H1 (cell line): ENCODE measurements at regions not wholly inside any gene's neighbourhood (a gene's known extent, or its start where the extent isn't known, plus 50 kb on each side); places are given as distances from the start of the nearest gene placed in this dataset.

Experiments
- CBX5 ChIP-seq: fragments of 300-800, 300-1000 bp; sonication (generic); IDR thresholded peaks from 2 replicates; pipeline ENCODE4 v1.7.1; 2016; ENCODE audit warnings: antibody characterized with exemption, low read length, low read depth
- CEBPB ChIP-seq: IDR thresholded peaks from 2 replicates; pipeline ENCODE4 v1.6.1; 2012; ENCODE audit warnings: low read depth, low read length
- MAFK ChIP-seq: IDR thresholded peaks from 2 replicates; pipeline ENCODE4 v1.6.1; 2012; ENCODE audit warnings: low read depth, mild to moderate bottlenecking, improper control_type of control experiment, low read length
- PHF8 ChIP-seq: fragments of 200-600 bp; sonication (generic); conservative IDR thresholded peaks from 2 replicates; pipeline ENCODE4 v1.7.1; 2012; ENCODE audit warnings: low read depth, mild to moderate bottlenecking, inconsistent platforms, low read length, moderate library complexity
- POLR2A ChIP-seq, 2 experiments: IDR thresholded peaks; 1 replicate in 1 of 2; 2 replicates in 1 of 2; pipeline ENCODE4 v1.6.1; 2011; ENCODE audit warnings: low read depth in 2 of 2, low read length in 2 of 2, mild to moderate bottlenecking in 2 of 2; ENCODE audit errors: control extremely low read depth in 1 of 2
- POLR2AphosphoS5 ChIP-seq: IDR thresholded peaks from 2 replicates; pipeline ENCODE4 v1.6.1; 2011; ENCODE audit warnings: low read depth, low read length
- POU5F1 ChIP-seq: IDR thresholded peaks from 2 replicates; pipeline ENCODE4 v1.6.1; 2011; ENCODE audit warnings: low read depth, mild to moderate bottlenecking, low read length, moderate library complexity
- RAD21 ChIP-seq, 2 experiments: IDR thresholded peaks in 1 of 2; conservative IDR thresholded peaks in 1 of 2; 2 replicates each; pipeline ENCODE4 v1.6.1; 2011; ENCODE audit warnings: low read depth in 2 of 2, low read length in 2 of 2, improper control_type of control experiment in 1 of 2, inconsistent platforms in 1 of 2, mild to moderate bottlenecking in 1 of 2, moderate library complexity in 1 of 2
- RNF2 ChIP-seq: fragments of 200-900, 300-1000 bp; sonication (generic); IDR thresholded peaks from 2 replicates; pipeline ENCODE4 v1.7.1; 2016; ENCODE audit warnings: borderline replicate concordance, low read depth, mild to moderate bottlenecking, antibody characterized with exemption, low read length; ENCODE audit not compliant: poor library complexity, severe bottlenecking; ENCODE audit errors: missing control alignments
- SIN3A ChIP-seq, 2 experiments: IDR thresholded peaks in 1 of 2; conservative IDR thresholded peaks in 1 of 2; 2 replicates each; pipeline ENCODE4 v1.6.1; 2011 to 2012; ENCODE audit warnings: low read length in 2 of 2, improper control_type of control experiment in 1 of 2, low read depth in 1 of 2, mild to moderate bottlenecking in 1 of 2
- SP1 ChIP-seq: IDR thresholded peaks from 2 replicates; pipeline ENCODE4 v1.6.1; 2011; ENCODE audit warnings: low read depth, low read length
- TAF1 ChIP-seq: IDR thresholded peaks from 2 replicates; pipeline ENCODE4 v1.6.1; 2011; ENCODE audit warnings: mild to moderate bottlenecking, low read depth, low read length
- TF ChIP-seq, protein P1 (sequence below), 3 experiments: IDR thresholded peaks; 1 replicate in 2 of 3; 2 replicates in 1 of 3; pipeline versions ENCODE4 v1.5.1 to v1.6.1; 2011; ENCODE audit warnings: low read length in 3 of 3, mild to moderate bottlenecking in 3 of 3, inconsistent platforms in 2 of 3, low read depth in 1 of 3, moderate library complexity in 1 of 3; ENCODE audit not compliant: insufficient read depth in 1 of 3; ENCODE audit errors: control extremely low read depth in 1 of 3

GRCh38 chr14:25933731-25934130, 664.1 kb downstream of the NOVA1 start:
- TF ChIP-seq CEBPB (no peak), TAF1 (no peak), POLR2A (IDR thresholded peaks at IDR 0.05; ENCODE audit: control extremely low read depth in 1 of 2, low read depth in 2 of 2, low read length in 2 of 2) (no peak), MAFK (no peak), POU5F1 (no peak), RAD21 (IDR thresholded peaks at IDR 0.05 in 1 of 2, conservative IDR thresholded peaks at IDR 0.05 in 1 of 2; ENCODE audit: low read depth in 2 of 2, low read length in 2 of 2) (no peak), SP1 (no peak), CBX5 (no peak), RNF2 (no peak), POLR2AphosphoS5 (no peak), SIN3A (conservative IDR thresholded peaks at IDR 0.05 in 1 of 2, IDR thresholded peaks at IDR 0.05 in 1 of 2; ENCODE audit: low read depth in 1 of 2, low read length in 2 of 2) (no peak), PHF8 (no peak)
- TF ChIP-seq, protein P1, sequence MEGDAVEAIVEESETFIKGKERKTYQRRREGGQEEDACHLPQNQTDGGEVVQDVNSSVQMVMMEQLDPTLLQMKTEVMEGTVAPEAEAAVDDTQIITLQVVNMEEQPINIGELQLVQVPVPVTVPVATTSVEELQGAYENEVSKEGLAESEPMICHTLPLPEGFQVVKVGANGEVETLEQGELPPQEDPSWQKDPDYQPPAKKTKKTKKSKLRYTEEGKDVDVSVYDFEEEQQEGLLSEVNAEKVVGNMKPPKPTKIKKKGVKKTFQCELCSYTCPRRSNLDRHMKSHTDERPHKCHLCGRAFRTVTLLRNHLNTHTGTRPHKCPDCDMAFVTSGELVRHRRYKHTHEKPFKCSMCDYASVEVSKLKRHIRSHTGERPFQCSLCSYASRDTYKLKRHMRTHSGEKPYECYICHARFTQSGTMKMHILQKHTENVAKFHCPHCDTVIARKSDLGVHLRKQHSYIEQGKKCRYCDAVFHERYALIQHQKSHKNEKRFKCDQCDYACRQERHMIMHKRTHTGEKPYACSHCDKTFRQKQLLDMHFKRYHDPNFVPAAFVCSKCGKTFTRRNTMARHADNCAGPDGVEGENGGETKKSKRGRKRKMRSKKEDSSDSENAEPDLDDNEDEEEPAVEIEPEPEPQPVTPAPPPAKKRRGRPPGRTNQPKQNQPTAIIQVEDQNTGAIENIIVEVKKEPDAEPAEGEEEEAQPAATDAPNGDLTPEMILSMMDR (IDR thresholded peaks at IDR 0.05; ENCODE audit: control extremely low read depth in 1 of 3, insufficient read depth in 1 of 3, low read depth in 1 of 3, low read length in 3 of 3) = no peak
